GM12891 (cell line): ENCODE measurements at regions not wholly inside any gene's neighbourhood (a gene's known extent, or its start where the extent isn't known, plus 50 kb on each side); places are given as distances from the start of the nearest gene placed in this dataset.
"Not testable (repeated sequence)": the region's sequence is repeated elsewhere in the genome, so short reads cannot be mapped to it uniquely, and the experiment has no call there.

Source experiments
- POLR2A ChIP-seq: IDR thresholded peaks from 2 replicates; pipeline ENCODE4 v1.6.1; 2011; ENCODE audit warnings: low read depth, low read length, control low read depth
- POLR2AphosphoS5 ChIP-seq: IDR thresholded peaks from 2 replicates; pipeline ENCODE4 v1.6.1; 2011; ENCODE audit warnings: low read depth, low read length, control low read depth

DNA sequence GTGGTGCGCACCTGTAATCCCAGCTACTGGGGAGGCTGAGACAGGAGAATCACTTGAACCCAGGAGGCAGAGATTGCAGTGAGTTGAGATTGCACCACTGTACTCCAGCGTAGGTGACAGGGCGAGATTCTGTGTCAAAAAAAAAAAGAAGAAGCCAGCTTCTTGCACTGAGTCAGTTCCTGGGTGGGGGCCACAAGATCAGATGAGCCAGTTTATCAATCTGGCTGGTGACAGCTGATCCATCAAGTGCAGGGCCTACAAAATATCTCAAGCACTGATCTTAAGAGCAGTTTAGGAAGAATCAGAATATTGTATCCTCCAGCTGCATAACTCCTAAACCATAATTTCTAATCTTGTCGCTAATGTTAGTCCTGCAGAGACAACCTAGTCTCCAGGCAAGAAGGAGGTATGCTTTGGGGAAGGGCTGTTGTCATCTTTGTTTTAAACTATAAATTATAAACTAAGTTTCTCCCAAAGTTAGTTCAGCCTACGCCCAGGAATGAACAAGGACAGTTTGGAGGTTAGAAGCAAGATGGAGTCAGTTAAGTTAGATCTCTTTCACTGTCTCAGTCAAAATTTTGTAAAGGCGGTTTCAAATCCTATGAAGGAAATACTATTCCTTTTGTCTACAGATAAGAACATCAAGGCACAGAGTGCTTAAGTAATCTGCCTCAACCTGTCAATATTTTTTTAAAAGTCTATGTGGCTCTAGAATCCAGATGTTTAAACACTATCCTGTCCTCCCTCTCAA, 139.0 kb upstream of the NUDT4 start:
- TF ChIP-seq POLR2A, POLR2AphosphoS5: not testable (repeated sequence)
